Stimulated activated CD4-positive, alpha-beta T cell treated with anti-CD3 and anti-CD28 coated beads, Interleukin-1b, Interleukin-23, amount 100 ng/mL, for 4 hours (primary cell): ENCODE measurements at regions not wholly inside any gene's neighbourhood (a gene's known extent, or its start where the extent isn't known, plus 50 kb on each side); places are given as distances from the start of the nearest gene placed in this dataset.
"Not testable (repeated sequence)": the region's sequence is repeated elsewhere in the genome, so short reads cannot be mapped to it uniquely, and the experiment has no call there.

Experiments
- DNase-seq, 2 donors: peaks; one replicate each; pipeline ENCODE4 v3.0.0-alpha.2; 2020; ENCODE audit warnings: low read depth in 2 of 2

DNA sequence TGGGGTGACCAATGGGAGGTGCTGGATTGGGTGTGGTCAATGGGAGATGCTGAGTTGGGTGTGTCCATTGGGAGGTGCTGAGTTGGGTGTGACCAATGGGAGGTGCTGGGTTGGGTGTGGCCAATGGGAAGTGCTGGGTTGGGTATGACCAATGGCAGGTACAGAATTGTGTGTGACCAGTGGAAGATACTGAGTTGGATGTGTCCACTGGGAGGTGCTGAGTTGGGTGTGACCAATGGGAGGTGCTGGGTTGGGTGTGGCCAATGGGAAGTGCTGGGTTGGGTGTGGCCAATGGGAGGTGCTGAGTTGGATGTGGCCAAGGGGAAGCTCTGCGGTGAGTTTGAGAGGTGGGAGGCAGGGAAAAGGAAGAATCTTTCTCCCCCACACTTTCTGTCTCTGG, 250.0 kb upstream of the PROK2 start:
- no peak for DNase-seq

DNA sequence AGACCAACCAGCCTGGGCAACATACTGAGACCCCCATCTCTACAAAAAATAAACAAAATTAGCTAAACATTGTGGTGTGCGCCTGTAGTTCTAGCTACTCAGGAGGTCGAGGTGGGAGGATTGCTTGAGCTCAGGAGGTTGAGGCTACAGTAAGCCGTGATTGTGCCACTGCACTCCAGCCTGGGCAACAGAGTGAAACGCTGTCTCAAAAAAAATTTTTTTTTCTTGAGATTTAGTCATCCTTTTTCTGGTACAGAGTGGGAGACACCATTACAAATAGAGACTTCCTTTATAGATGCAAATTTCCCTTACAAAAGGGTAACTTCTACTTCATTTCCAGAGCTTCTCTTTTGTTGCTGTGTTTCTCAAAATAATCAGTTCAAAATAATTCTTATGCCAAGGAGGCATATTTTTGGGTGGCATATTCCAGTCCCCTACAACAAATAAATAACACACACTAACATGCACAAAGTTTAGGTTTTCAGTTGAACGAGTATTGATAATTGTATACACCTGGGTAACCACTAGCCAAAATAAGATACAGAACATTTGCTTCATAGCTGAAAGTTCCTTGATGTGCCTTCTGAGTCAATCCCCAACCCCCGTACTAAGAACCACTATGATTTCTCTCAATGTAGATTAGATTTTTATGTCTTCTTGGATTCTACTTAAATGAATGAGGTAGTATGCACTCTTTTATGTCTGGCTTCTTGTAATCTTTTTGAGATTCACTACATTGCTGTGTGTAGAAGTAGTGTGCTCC, 248.9 kb upstream of the PROK2 start:
- no peak for DNase-seq

DNA sequence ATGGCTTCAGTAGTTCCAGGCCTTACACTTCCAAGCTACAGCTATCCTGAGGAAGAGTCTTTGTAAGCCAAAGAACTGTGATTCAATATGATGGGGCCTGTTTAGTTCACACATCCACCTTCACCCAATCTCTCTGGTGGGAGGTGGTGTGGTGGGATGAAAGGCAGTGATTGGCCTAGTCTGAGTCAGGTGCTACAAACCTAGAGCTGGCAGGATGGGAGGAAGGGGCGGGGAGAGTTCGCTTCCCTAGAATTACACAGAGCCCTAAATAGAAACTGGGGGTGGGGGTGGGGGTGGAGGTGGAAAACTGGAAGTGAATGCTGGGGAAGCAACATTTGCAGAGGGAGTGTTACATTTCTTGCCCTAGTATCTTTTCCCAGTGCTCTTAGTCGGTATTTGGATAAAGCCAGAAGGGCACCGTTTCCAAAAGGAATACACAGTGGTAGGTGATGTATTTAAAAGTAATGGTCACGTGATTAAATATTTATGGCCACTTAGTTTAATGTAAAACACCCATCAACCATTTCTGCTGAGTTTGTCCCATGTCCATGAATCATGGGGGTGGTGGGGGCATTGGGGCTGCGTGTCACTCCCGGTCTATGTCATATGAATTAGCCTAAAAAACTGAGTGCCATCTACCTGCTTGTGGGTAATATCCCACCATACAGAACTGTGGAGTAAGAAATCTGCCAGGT, 247.6 kb upstream of the PROK2 start:
- DNase-seq, result no peak

DNA sequence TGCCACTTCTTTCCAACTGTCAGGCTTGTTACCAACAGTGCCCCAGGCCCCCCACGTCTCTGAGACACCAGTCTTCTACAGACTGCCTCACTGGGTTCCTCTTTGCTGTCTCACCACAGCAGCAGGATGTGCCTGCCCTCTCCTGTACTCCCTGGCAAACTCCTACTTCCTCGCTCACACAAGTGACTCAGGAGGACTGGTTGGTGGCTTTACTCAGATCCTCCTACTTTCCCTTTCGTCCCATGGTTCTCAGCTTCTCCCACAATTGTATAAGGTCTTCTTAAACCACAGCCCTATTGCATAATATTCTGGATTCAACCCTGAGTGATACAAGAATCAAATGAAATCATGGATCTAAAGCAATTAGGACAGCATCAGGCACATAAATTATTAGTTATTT, 246.6 kb upstream of the PROK2 start:
- no peak for DNase-seq

DNA sequence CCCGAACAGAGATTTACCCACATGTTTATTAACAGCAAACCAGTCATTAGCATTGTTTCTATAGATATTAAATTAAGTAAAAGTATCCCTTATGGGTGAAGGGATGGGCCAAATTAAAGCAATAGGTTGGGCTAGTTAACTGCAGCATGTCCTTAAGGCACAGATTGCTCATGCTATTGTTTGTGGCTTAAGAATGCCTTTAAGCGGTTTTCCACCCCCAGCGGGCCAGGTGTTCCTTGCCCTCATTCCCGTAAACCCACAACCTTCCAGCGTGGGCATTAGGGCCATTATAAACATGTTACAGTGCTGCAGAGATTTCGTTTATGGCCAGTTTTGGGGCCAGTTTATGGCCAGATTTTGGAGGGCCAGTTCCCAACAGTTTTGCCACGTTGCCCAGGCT, 245.3 kb upstream of the PROK2 start:
- DNase-seq, result not testable (repeated sequence)

DNA sequence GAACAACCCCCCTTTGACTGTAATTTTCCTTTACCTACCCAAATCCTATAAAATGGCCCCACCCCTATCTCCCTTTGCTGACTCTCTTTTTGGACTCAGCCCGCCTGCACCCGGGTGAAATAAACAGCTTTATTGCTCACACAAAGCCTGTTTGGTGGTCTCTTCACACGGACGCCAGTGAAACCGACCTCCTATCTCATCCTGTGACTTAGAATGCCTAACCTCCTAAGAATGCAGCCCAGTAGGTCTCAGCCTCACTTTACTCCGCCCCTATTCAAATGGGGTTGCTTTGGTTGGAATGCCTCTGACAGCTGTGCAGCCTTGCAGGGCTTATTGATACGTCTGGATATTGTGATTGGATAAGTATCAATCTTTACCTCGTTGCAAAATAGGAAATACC, 243.8 kb upstream of the PROK2 start:
- not testable (repeated sequence) for DNase-seq

DNA sequence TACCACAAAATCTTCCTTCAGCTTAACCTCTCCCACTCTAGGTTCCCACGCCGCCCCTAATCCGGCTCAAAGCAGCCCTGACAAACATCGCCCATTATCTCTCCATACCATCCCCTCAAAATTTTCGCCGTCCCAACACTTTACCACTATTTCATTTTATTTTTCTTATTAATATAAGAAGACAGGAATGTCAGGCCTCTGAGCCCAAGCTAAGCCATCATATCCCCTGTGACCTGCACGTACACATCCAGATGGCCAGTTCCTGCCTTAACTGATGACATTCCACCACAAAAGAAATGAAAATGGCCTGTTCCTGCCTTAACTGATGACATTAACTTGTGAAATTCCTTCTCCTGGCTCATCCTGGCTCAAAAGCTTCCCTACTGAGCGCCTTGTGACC, 243.4 kb upstream of the PROK2 start:
- DNase-seq, result not testable (repeated sequence)

DNA sequence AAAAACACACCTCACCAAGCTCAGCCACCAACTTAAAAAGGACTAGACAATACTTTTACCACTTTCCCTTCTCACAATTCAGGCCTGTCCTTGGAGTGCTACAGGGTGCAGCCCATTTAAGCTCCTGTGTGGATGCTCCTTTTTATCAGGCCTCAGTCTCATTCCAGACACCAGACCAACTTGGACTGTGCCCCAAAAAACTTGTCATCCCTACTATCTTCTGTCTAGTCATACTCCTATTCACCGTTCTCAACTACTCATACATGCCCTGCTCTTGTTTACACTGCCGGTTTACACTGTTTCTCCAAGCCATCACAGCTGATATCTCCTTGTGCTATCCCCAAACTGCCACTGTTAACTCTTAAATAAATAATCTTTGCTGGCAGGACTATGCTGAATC, 242.8 kb upstream of the PROK2 start:
- not testable (repeated sequence) for DNase-seq

DNA sequence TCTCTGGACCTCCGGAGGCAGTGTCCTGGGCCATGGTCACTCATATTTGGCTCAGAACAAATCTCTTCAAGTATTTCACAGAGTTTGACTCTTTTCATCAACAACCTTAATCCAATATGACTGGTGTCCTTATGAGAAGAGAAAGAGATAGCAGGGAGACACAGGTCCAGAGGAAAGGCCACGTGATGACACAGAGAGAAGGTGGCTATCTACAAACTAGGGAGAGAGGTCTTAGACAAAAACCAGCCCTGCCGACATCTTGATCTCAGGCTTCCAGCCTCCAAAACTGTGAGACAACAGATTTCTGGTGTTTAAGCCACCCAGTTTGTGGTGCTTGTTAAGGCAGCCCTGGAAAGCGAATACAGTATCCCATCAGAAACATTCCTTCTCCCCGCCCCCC, 237.1 kb upstream of the PROK2 start:
- DNase-seq, result no peak

DNA sequence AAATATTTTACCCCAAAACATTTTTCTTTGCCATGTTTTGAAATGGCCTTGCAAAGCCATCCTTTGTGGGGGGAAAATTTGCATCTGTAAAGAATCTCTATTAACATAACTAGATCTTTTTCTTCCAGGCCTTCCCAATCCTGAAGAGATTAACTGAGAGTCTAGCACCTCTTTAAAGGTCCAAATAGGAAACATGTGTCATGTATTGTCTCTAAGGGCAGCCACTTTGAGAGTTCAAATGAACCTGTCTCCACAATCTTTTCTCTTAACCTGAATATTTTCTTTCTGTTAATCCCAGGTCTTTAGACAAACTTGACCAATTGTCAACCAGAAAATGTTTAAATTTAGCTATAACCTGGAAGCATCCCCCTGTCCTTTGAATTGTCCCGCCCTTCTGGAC, 236.6 kb upstream of the PROK2 start:
- no peak for DNase-seq

DNA sequence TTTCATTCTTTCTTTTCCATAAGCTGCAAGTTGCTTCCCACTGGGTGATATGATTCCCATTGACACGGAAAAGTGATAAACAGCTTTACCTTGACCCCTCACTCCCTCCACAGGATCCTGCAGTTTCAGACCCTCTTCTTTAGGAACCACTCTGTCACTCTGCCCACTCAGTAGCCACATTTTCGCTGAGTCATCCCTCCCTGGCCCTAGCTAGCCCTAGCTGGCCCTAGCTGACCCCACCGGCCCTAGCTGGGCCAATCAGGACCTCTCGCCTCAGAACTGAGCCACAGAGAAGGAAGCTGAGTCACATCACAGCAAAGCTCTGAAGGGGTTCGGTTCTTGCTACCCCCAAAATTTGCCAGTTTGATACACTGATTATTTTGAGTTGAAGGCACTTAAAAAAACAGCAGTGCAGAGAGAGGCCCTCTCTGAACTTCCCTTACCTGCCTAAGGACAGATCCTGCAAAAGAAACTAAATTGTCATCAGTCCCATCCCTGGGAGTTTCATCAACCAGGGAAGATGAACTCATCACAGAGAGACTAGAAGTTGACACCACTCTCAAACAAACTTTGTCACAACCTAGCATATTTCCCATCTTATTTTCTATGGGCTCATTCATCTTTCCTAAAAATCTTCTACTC, 233.5 kb upstream of the PROK2 start:
- DNase-seq, result no peak

DNA sequence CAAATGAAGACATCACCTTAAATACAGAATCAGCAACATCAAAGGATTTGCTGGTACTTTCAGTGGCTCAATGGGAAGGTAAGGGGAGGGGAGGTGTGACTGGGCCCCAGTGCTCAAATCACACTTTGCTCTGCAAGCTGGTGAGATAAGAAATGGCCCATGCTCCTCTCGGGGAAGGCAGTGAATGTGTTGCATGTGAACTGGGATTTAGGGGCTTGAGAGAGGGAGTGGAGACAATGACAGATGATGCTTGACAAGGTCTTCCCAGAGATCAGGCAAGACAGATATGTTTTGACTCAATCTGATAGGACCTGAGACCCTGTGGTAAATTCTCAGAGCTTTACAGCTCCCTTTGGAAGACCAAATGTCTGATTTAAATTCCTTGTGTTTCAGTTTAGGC, 233.0 kb upstream of the PROK2 start:
- no peak for DNase-seq

DNA sequence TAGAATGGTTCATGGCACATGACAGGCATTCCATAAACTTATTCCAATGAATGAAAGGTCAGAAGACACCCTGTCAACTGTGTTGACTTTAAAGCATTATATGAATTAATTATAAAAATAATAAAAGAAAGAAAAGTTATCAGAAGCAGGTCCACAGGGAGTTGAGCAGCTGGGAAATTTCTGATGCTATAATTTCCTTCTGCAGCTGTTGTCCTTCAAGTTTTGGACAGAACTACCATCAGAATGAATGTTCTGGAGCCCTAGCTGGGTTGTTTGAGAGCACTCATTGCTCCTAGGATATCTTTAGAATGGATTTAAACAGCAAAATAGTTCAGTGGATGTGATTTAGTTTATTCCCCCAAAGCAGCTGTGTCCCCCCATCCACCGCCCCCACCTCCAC, 232.4 kb upstream of the PROK2 start:
- no peak for DNase-seq

DNA sequence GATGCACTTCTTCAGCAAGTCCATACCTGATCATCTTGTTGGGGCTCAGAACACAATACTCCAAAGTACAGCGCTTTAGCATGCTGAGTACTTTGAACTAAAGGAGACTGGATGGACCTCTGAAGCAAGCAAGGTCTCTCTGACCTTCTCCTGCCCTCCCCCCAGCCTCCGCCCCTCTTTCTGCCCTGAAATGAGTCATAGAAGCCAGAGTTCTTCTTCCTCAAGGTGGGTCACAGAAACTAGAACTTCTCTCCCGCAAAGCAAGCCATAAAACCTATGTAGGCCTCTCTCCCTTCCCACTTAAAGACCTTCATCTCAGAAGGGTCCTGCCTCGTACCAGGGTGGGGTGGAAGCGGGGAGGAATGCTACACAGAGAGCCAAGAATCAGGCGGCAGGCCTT, 230.5 kb upstream of the PROK2 start:
- DNase-seq, result no peak

DNA sequence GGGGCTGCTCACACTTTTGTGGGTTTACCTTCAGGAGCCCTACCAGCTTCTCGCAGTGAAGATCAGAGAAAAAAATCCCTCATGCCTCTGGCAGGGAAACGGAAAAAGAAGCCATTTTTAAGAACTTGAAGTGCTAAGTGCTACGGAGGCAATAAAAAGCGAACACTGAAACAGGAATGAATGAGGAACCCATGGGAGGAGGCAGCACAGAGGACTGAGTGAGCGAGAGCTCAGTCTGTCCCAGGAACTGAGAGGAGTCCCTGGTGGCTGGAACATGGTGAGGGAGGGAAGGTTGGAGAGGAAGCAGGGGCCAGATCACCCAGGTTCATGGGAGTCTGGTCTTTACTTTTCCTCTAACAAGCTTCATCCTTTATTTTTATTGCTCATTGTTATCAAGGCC, 228.1 kb upstream of the PROK2 start:
- no peak for DNase-seq

DNA sequence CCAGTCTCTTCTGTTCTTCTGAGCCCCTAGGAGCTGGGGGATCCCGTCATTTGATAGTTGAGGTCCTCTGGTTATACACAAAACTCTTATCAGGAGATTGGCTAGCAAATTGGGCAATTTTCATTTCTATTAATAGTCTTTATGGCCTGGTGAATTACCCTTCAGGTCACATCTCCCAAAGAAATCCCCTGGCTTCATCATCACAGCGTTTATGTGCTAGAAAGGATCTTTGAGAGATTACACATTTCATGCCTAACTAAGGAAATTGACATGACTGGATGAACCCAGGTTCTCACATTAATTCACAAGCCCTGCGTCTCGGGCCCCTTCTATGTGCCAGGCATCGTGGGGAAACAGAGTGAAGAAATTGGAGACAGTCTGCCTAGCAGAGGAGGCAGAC, 227.4 kb upstream of the PROK2 start:
- DNase-seq, result no peak

DNA sequence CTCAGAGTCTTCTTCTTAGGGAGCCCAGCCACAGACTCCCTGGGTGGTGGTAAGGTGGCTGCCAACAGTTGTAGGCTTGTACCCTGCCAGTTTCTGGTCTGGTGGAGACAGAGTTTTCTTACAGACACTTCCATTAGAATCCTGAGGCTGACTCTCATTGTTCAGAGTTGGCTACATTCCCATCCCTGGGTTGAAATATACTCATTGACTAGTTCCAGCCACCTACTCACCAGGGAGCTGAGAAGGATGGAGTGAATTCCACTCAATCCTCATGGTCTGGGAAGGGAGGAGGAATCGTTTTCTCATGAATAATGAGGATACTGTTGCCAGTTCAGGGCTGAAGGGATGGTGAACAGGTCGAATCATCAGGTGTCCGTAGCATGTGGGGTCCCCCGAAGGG, 226.5 kb upstream of the PROK2 start:
- no peak for DNase-seq

DNA sequence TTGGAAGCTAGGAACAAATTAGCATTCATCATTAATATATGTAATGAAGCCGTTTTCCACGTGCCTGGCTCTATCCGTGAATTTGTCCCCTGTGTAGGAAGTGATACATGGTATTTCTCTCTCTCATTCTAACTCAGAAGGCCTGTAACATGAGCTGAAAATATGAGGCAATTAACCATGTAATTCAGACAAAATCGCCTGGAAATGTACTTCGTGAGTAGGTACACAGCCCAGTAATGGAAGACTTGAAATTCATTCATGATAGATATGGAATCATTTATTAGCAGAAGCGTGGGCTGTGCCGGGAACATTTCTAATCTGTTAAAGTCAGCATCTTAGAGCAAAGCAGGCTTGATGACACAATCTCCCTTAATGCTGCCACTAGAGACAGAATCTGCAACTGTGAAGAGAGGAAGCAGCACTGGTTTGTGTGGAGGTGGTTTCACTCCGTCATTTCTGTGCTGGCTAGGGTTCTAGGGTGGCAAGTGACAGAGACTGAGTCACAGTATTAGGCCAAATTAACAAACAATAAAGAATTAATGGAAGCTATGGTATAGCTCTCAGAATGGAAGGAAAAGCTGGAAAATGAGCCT, 225.0 kb upstream of the PROK2 start:
- DNase-seq, result no peak

DNA sequence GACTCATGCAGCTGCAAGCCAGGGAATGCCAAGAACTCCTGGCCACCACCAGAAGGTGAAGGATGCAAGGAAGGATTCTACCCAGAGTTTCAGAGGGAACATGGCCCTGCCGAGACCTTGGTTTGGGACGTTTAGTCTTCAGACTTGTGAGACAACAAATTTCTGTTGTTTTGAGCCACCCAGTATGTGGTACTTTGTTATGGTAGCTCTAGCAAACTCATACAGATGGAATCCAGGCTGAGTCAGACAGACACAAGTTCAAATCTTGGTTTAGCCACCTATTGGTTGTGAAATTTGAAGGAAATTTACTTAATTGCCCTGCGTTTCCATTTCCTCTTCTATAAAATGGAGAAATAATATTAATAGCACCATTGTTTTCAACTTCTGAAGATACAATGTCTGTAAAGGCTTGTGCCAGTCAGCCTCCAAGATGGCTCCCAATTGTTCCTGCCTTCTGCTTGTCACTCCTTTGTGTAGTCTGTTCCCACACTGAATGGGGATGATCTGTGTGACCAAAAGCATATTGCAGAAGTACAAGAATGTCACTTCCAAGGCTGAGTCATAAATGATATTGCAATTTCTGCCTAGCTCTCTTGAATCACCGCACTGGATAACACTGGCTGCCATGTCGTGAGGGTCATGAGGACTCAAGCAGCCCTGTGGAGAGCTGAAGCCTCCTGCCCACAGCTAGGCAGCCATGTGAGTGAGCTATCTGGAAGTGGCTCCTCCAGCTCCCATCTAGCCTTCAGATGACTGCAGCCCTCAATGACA, 223.5 kb upstream of the PROK2 start:
- DNase-seq, result no peak

DNA sequence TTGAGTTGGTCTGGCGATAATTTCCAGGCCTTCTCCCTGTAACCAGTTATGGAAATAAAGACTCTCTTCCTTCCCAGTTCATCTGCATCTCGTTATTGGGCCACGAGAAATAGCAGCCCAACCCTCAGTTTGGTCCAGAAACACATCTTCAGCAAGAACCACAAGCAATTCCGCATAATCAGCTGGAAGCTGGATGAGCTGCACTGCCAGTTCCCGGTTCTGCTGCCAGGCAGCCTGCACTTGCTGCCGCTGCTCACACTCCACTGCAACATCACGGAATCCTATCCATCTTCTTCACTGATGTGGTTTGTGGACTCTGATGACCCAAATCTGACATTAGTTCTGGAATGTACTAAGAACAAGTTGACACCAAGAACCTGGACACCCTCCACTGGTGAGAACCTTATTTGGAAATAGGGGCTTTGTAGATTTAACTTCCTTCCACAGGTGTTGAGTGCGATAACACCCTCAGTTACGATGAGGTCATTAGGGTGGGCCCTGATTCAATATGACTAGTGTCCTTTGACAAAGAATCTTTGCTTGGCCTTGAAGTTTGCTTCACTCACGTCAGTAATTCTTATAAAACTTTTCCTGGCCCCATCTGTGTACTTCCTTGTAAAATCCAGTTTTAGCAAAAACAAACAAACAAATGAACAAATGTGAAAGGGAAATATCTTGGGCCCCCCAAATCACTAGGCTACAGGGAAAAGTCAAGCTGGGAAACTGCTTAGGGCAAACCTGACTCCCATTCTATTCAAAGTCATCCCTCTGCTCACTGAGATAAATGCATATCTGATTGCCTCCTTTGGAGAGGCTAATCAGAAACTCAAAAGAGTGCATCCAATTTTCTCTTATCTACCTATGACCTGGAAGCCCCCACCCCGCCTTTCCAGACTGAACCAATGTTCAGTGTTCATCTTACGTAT, 221.9 kb upstream of the PROK2 start:
- no peak for DNase-seq

DNA sequence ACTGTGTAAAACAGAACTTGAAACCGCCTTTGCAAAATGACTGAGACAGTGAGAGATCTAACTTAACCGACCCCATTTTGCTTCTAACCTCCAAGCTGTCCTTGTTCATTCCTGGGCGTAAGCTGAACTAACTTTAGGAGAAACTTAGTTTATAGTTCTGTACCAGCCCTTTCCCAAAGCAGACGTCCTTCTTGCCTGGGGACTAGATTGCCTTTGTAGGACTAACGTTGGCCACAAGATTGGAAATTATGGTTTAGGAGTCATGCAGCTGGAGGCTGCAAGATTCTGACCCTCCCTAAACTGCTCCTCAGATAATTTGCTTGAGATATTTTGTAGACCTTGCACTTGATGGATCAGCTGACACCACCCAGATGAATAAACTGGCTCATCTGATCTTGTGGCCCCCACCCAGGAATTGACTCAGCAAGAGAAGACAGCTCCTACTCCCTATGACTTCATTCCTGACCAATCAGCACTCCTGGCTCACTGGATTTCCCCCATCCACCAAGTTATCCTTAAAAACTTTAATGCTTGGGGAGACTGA, 219.9 kb upstream of the PROK2 start:
- DNase-seq, result no peak
